Breast epithelium (tissue), 4 donors: ENCODE measurements at regions not wholly inside any gene's neighbourhood (a gene's known extent, or its start where the extent isn't known, plus 50 kb on each side); places are given as distances from the start of the nearest gene placed in this dataset.

ENCODE experiments used
- DNase-seq, 2 donors: peaks; one replicate each; pipeline ENCODE4 v3.0.0-alpha.2; 2019; ENCODE audit warnings: low spot score in 2 of 2
- H3K27ac ChIP-seq, 2 donors: fragments of 200-600 bp; sonication (generic) in 1 of 2; one replicate each; pipeline ENCODE4 v1.5.1; 2016 to 2019; ENCODE audit warnings: mild to moderate bottlenecking in 1 of 2
- H3K27me3 ChIP-seq, 2 donors: fragments of 200-600 bp; sonication (generic) in 1 of 2; one replicate each; pipeline versions ENCODE4 v1.5.1 to v1.6.0; 2017 to 2019; ENCODE audit warnings: control low read depth in 1 of 2, mild to moderate bottlenecking in 1 of 2
- H3K36me3 ChIP-seq: fragments of 200-600 bp; one replicate; pipeline ENCODE4 v1.5.1; 2019
- H3K4me1 ChIP-seq, 2 donors: fragments of 200-600 bp; sonication (generic); one replicate each; pipeline ENCODE4 v1.5.1; 2016 to 2019; ENCODE audit warnings: control low read depth in 1 of 2
- H3K4me3 ChIP-seq, 3 donors: fragments of 200-600 bp; sonication (generic); 1 replicate in 2 of 3; 2 replicates in 1 of 3; pipeline ENCODE4 v1.5.1; 2016 to 2019; ENCODE audit warnings: mild to moderate bottlenecking in 3 of 3, moderate library complexity in 2 of 3
- H3K9me3 ChIP-seq, 2 donors: fragments of 200-600 bp; sonication (generic) in 1 of 2; one replicate each; pipeline ENCODE4 v1.5.1; 2016 to 2019; ENCODE audit warnings: control low read depth in 1 of 2
- CTCF ChIP-seq, 3 donors: fragments of 450-650 bp; IDR thresholded peaks; one replicate each; pipeline ENCODE4 v1.5.1; 2016 to 2017; ENCODE audit warnings: antibody characterized with exemption in 3 of 3, mild to moderate bottlenecking in 3 of 3, moderate library complexity in 3 of 3
- POLR2A ChIP-seq: fragments of 450-650 bp; IDR thresholded peaks from one replicate; pipeline ENCODE4 v1.6.1; 2016; ENCODE audit warnings: antibody characterized with exemption, mild to moderate bottlenecking, moderate library complexity
- POLR2AphosphoS5 ChIP-seq, 3 donors: sonication (generic); formaldehyde crosslinking; IDR thresholded peaks; one replicate each; pipeline ENCODE4 v1.6.1; 2017; ENCODE audit warnings: antibody characterized with exemption in 3 of 3
- intact Hi-C: fragments of 100-400 bp; cut with DNase I; formaldehyde crosslinking; loops from one replicate; pipeline ENCODE4 v1.15.1; 2023; ENCODE audit warnings: low total_unique reads

GRCh38 chr16:80226499-80226898 lies 314.3 kb upstream of the DYNLRB2 start:
- Histone ChIP-seq H3K4me1 (no peaks in the 10 kb centered on the region), H3K27me3 (no peaks in the 10 kb centered on the region), H3K27ac (no peak overlapping the region), H3K9me3 (peaks cover 0 to 11% of the 10 kb centered on the region in 2 donors), H3K4me3 (no peak overlapping the region), H3K36me3 (no peaks in the 10 kb centered on the region)
- intact Hi-C loops: no loop called here
- TF ChIP-seq POLR2AphosphoS5 (IDR thresholded peaks at IDR 0.05) (no peak), CTCF (IDR thresholded peaks at IDR 0.05) (no peak), POLR2A (no peak)
- DNase-seq: no peak

- Histone ChIP-seq H3K4me3 (no peak overlapping the region), H3K9me3 (no peaks in the 10 kb centered on the region), H3K4me1 (no peaks in the 10 kb centered on the region), H3K36me3 (no peaks in the 10 kb centered on the region), H3K27ac (no peak overlapping the region), H3K27me3 (no peaks in the 10 kb centered on the region)
- intact Hi-C loops: no loop called here
- TF ChIP-seq CTCF (IDR thresholded peaks at IDR 0.05) (no peak), POLR2AphosphoS5 (IDR thresholded peaks at IDR 0.05) (no peak), POLR2A (no peak)
- no peak for DNase-seq
Measured at GRCh38 chr16:80210787-80211186, 330.0 kb upstream of the DYNLRB2 start.

- DNase-seq: no peak
- Histone ChIP-seq H3K27ac (no peak overlapping the region), H3K36me3 (no peaks in the 10 kb centered on the region), H3K4me3 (no peak overlapping the region), H3K9me3 (no peaks in the 10 kb centered on the region), H3K4me1 (no peaks in the 10 kb centered on the region), H3K27me3 (no peaks in the 10 kb centered on the region)
- intact Hi-C loops: no loop called here
- TF ChIP-seq POLR2AphosphoS5 (IDR thresholded peaks at IDR 0.05) (no peak), CTCF (IDR thresholded peaks at IDR 0.05) (no peak), POLR2A (no peak)
Measured at GRCh38 chr16:80208743-80209142, 332.1 kb upstream of the DYNLRB2 start.

- TF ChIP-seq CTCF (IDR thresholded peaks at IDR 0.05) (no peak), POLR2AphosphoS5 (IDR thresholded peaks at IDR 0.05) (no peak), POLR2A (no peak)
- no peaks in the 10 kb centered on the region for H3K9me3 ChIP-seq
- no peaks in the 10 kb centered on the region for H3K36me3 ChIP-seq
- H3K27me3 ChIP-seq: no peaks in the 10 kb centered on the region
- H3K4me1 ChIP-seq: no peaks in the 10 kb centered on the region
- H3K4me3 ChIP-seq: no peak overlapping the region
- no peak for DNase-seq
- intact Hi-C loops: no loop called here
- H3K27ac ChIP-seq: no peak overlapping the region
Measured at GRCh38 chr16:80208015-80208414, 332.8 kb upstream of the DYNLRB2 start.

GRCh38 chr16:80203821-80204220 lies 337.0 kb upstream of the DYNLRB2 start:
- intact Hi-C loops: no loop called here
- Histone ChIP-seq H3K9me3 (no peaks in the 10 kb centered on the region), H3K4me1 (no peaks in the 10 kb centered on the region), H3K27ac (no peak overlapping the region), H3K36me3 (no peaks in the 10 kb centered on the region), H3K27me3 (no peaks in the 10 kb centered on the region), H3K4me3 (no peak overlapping the region)
- no peak for DNase-seq
- no peak for TF ChIP-seq CTCF (IDR thresholded peaks at IDR 0.05)
- no peak for TF ChIP-seq POLR2AphosphoS5 (IDR thresholded peaks at IDR 0.05)
- no peak for TF ChIP-seq POLR2A
